ENCODE measurements at regions not wholly inside any gene's neighbourhood (a gene's known extent, or its start where the extent isn't known, plus 50 kb on each side); places are given as distances from the start of the nearest gene placed in this dataset.

- TF ChIP-seq MAX (IDR thresholded peaks at IDR 0.05) (no peak), CTCF (IDR thresholded peaks at IDR 0.05 in 2 of 3, conservative IDR thresholded peaks at IDR 0.05 in 1 of 3; ENCODE audit: borderline replicate concordance in 1 of 3, insufficient read depth in 1 of 3, low read depth in 2 of 3, low read length in 2 of 3) (no peak), POLR2A (IDR thresholded peaks at IDR 0.05; ENCODE audit: borderline replicate concordance, extremely low read depth, insufficient read depth, insufficient read length) (no peak), RAD21 (IDR thresholded peaks at IDR 0.05; ENCODE audit: low read depth) (no peak), POLR2AphosphoS5 (IDR thresholded peaks at IDR 0.05; ENCODE audit: low read depth, low read length) (no peak), REST (IDR thresholded peaks at IDR 0.05; ENCODE audit: low read depth) (no peak), EZH2 (IDR thresholded peaks at IDR 0.05) (no peak), SP1 (IDR thresholded peaks at IDR 0.05; ENCODE audit: low read depth) (no peak), EGR1 (IDR thresholded peaks at IDR 0.05; ENCODE audit: low read depth) (no peak), CEBPB (IDR thresholded peaks at IDR 0.05; ENCODE audit: low read depth) (no peak), SRF (IDR thresholded peaks at IDR 0.05; ENCODE audit: low read depth) (no peak), JUND (IDR thresholded peaks at IDR 0.05) (no peak), YY1 (IDR thresholded peaks at IDR 0.05; ENCODE audit: extremely low read depth, insufficient replicate concordance, low read depth, low read length) (no peak)
Observed at GRCh38 chr11:37142591-37142990, 544.6 kb upstream of the RAG2 start.
